Endothelial cell of hepatic sinusoid (primary cell): ENCODE measurements at regions not wholly inside any gene's neighbourhood (a gene's known extent, or its start where the extent isn't known, plus 50 kb on each side); places are given as distances from the start of the nearest gene placed in this dataset.
"Not testable (repeated sequence)": the region's sequence is repeated elsewhere in the genome, so short reads cannot be mapped to it uniquely, and the experiment has no call there.

Source experiments
- in situ Hi-C: cut with HindIII; loops from 2 replicates; pipeline ENCODE4 v1.10.0; 2017; ENCODE audit warnings: low sequenced_read_pairs

- in situ Hi-C loops = no loop called here
Measured at GRCh38 chr9:26516773-26517343, 375.7 kb downstream of the CAAP1 start.

GRCh38 chr9:26513730-26514129, 378.9 kb downstream of the CAAP1 start:
- in situ Hi-C loops = no loop called here

GRCh38 chr9:26510137-26510536, 382.5 kb downstream of the CAAP1 start:
- in situ Hi-C loops = no loop called here

- in situ Hi-C loops = no loop called here
Measured at GRCh38 chr9:26508897-26509296, 383.7 kb downstream of the CAAP1 start.

- in situ Hi-C loops = no loop called here
Measured at GRCh38 chr9:26504057-26504456, 388.5 kb downstream of the CAAP1 start.

- in situ Hi-C loops = no loop called here
Measured at GRCh38 chr9:26502311-26502710, 390.3 kb downstream of the CAAP1 start.

GRCh38 chr9:26500471-26500870, 392.1 kb downstream of the CAAP1 start:
- in situ Hi-C loops = no loop called here

- in situ Hi-C loops = not testable (repeated sequence)
Measured at GRCh38 chr9:26492608-26493521, 399.7 kb downstream of the CAAP1 start.

- in situ Hi-C loops = not testable (repeated sequence)
Measured at GRCh38 chr9:26491922-26492607, 400.5 kb downstream of the CAAP1 start.

- in situ Hi-C loops = no loop called here
Measured at GRCh38 chr9:26483991-26484390, 408.6 kb downstream of the CAAP1 start.

- in situ Hi-C loops = no loop called here
Measured at GRCh38 chr9:26477963-26478362, 414.6 kb downstream of the CAAP1 start.

GRCh38 chr9:26471261-26471660, 421.3 kb downstream of the CAAP1 start:
- in situ Hi-C loops = no loop called here

- in situ Hi-C loops = no loop called here
Measured at GRCh38 chr9:26470284-26470683, 422.3 kb downstream of the CAAP1 start.

GRCh38 chr9:26463837-26464236, 428.8 kb downstream of the CAAP1 start:
- in situ Hi-C loops = no loop called here

GRCh38 chr9:26462751-26463150, 429.9 kb downstream of the CAAP1 start:
- in situ Hi-C loops = no loop called here

- in situ Hi-C loops = no loop called here
Measured at GRCh38 chr9:26462213-26462612, 430.4 kb downstream of the CAAP1 start.

- in situ Hi-C loops = no loop called here
Measured at GRCh38 chr9:26460624-26461023, 432.0 kb downstream of the CAAP1 start.

GRCh38 chr9:26459959-26460358, 432.6 kb downstream of the CAAP1 start:
- in situ Hi-C loops = no loop called here

- in situ Hi-C loops = no loop called here
Measured at GRCh38 chr9:26458054-26458453, 434.5 kb downstream of the CAAP1 start.

- in situ Hi-C loops = no loop called here
Measured at GRCh38 chr9:26457151-26457550, 435.5 kb downstream of the CAAP1 start.

- in situ Hi-C loops = no loop called here
Measured at GRCh38 chr9:26439061-26439624, 453.5 kb downstream of the CAAP1 start.
